Chondrocyte (in vitro differentiated cells): ENCODE measurements at regions not wholly inside any gene's neighbourhood (a gene's known extent, or its start where the extent isn't known, plus 50 kb on each side); places are given as distances from the start of the nearest gene placed in this dataset.

Experiments used
- DNase-seq: peaks from one replicate; pipeline ENCODE4 v3.0.0; 2021; ENCODE audit warnings: mixed read lengths, low spot score
- H3K27ac Mint-ChIP-seq: one replicate; pipeline ENCODE4 v1.8.0; 2021; ENCODE audit warnings: mild to moderate bottlenecking, moderate library complexity, mixed read lengths; ENCODE audit not compliant: unreplicated experiment
- H3K27me3 Mint-ChIP-seq: 2 replicates; pipeline ENCODE4 v1.8.0; 2021; ENCODE audit warnings: low read depth, mixed read lengths
- H3K36me3 Mint-ChIP-seq: 2 replicates; pipeline ENCODE4 v1.8.0; 2021; ENCODE audit warnings: low read depth, mixed read lengths
- H3K4me1 Mint-ChIP-seq: 2 replicates; pipeline ENCODE4 v1.8.0; 2021; ENCODE audit warnings: low read depth, mild to moderate bottlenecking, mixed read lengths
- H3K4me3 Mint-ChIP-seq: one replicate; pipeline ENCODE4 v1.8.0; 2021; ENCODE audit warnings: mild to moderate bottlenecking, moderate library complexity, mixed read lengths; ENCODE audit not compliant: unreplicated experiment
- H3K9me3 Mint-ChIP-seq: 2 replicates; pipeline ENCODE4 v1.8.0; 2021; ENCODE audit warnings: low read depth, mixed read lengths
- TF ChIP-seq, protein P1 (sequence below): fragments of 200-600 bp; sonication (generic); IDR thresholded peaks from 2 replicates; pipeline ENCODE4 v1.5.0; 2021; ENCODE audit warnings: antibody characterized with exemption, mild to moderate bottlenecking, moderate library complexity

DNA sequence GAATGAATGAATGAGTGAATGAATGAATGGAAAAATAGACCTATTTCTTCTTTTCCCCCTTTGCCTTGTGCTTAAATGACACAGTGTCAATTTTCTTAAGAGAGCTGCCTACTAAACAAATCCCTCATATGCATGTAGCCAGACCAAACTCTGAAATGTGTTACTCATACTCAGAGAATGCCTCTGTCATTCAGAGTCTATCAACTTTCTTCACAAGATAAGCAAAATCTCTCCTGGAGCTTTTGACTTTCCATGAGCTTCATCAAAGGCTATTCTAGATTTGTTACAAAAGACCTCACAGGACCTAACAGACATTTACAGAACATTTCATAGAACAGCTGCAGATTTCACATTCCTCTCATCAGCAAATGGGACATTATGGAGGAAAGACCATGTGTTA lies 275.7 kb upstream of the MSX2 start:
- Mint-ChIP-seq H3K4me1 (no peaks in the 10 kb centered on the region), H3K4me3 (no peak overlapping the region), H3K27me3 (peaks cover 10% of the 10 kb centered on the region), H3K9me3 (peaks cover 8% of the 10 kb centered on the region), H3K27ac (no peak overlapping the region), H3K36me3 (no peaks in the 10 kb centered on the region)
- TF ChIP-seq, protein P1, sequence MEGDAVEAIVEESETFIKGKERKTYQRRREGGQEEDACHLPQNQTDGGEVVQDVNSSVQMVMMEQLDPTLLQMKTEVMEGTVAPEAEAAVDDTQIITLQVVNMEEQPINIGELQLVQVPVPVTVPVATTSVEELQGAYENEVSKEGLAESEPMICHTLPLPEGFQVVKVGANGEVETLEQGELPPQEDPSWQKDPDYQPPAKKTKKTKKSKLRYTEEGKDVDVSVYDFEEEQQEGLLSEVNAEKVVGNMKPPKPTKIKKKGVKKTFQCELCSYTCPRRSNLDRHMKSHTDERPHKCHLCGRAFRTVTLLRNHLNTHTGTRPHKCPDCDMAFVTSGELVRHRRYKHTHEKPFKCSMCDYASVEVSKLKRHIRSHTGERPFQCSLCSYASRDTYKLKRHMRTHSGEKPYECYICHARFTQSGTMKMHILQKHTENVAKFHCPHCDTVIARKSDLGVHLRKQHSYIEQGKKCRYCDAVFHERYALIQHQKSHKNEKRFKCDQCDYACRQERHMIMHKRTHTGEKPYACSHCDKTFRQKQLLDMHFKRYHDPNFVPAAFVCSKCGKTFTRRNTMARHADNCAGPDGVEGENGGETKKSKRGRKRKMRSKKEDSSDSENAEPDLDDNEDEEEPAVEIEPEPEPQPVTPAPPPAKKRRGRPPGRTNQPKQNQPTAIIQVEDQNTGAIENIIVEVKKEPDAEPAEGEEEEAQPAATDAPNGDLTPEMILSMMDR = no peak
- no peak for DNase-seq

DNA sequence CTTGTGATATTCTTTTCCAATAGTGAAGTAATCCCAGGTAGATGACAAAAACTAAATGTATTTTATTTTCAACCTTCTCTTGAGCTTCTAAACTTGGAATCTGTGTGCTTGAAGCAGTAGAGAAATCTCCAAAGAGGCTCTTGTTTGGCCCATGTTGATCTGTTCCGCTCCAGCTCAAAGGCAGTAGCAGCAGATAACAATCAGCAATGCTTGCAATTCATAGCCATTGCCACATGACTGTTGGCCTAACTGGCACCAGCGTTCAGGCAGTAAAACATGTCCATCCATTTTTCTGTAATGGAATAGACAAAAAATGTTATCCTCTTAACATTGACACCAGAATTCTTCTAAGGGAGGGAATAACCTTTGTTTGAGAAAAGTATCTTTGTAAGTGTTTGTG lies 270.7 kb upstream of the MSX2 start:
- H3K27me3 Mint-ChIP-seq = peaks cover 20% of the 10 kb centered on the region
- TF ChIP-seq, protein P1 = no peak
- peaks cover 8% of the 10 kb centered on the region for H3K9me3 Mint-ChIP-seq
- no peak overlapping the region for H3K4me3 Mint-ChIP-seq
- no peak for DNase-seq
- H3K27ac Mint-ChIP-seq = no peak overlapping the region
- H3K4me1 Mint-ChIP-seq = no peaks in the 10 kb centered on the region
- peaks cover 2% of the 10 kb centered on the region for H3K36me3 Mint-ChIP-seq

DNA sequence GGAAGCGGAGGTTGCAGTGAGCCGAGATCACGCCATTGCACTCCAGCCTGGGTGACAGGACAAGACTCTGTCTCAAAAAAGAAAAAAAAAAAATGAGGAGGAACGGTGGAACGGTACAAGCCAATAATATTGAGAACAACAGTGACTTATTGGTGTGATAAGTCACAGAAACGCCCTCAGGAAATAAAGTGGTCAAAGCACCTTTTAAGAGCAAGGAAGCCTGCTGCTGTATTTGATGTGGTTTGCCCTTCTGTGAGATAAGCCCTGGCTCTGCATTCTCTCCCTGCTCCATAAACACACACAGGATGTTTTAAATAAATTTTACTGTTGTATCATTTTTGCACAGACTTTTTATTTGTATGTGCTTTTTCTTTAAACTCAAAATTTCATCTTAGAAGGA lies 269.9 kb upstream of the MSX2 start:
- TF ChIP-seq, protein P1 = no peak
- Mint-ChIP-seq H3K36me3 (peaks cover 2% of the 10 kb centered on the region), H3K27me3 (peaks cover 20% of the 10 kb centered on the region)

DNA sequence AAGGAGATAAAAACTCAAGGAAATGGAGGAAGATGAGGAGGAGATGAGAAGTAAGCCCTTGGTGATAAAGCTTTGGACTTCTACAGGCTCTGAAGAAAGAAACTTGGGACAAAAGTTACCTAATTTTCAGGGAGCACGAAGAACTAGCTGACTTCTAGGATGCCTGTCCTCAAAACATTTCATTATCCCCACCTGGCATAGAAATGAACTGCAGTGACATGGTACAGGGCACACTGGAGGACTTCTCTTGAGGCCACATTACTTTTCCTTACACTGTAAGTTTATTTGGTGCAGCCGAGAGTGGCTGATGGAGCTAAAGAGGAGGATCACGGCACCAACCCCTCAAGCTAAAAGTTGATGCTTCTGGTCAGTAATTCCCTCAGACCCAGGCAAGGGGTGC lies 269.5 kb upstream of the MSX2 start:
- H3K27ac Mint-ChIP-seq = no peak overlapping the region
- peaks cover 20% of the 10 kb centered on the region for H3K27me3 Mint-ChIP-seq
- peaks cover 2% of the 10 kb centered on the region for H3K36me3 Mint-ChIP-seq
- no peaks in the 10 kb centered on the region for H3K4me1 Mint-ChIP-seq
- H3K9me3 Mint-ChIP-seq = peaks cover 6% of the 10 kb centered on the region
- TF ChIP-seq, protein P1 = no peak
- no peak for DNase-seq
- H3K4me3 Mint-ChIP-seq = no peak overlapping the region

More for the DNA sequence above, 269.9 kb upstream of the MSX2 start:
- H3K27ac Mint-ChIP-seq = no peak overlapping the region
- DNase-seq = no peak
- no peak overlapping the region for H3K4me3 Mint-ChIP-seq
- peaks cover 8% of the 10 kb centered on the region for H3K9me3 Mint-ChIP-seq
- H3K4me1 Mint-ChIP-seq = no peaks in the 10 kb centered on the region

DNA sequence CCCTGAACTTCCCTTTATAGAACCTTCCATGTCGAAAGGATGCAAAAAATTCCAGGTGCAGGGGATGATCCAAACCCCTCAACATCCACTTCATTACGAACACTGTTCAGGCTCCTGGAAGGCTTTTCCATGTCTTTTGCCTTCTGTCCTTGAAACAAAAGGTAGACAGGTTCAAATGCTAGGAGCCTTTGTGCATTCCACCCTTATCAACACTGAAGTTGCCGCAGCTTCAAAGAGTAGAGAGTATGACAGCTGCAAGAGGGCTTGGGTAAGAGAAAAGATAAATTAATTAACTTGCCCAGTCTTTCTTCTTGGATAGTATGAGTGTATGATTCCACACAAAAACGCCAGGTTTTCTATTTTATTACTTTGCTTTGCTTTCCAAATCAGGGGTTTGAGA lies 269.1 kb upstream of the MSX2 start:
- peaks cover 23% of the 10 kb centered on the region for H3K27me3 Mint-ChIP-seq
- H3K4me3 Mint-ChIP-seq = no peak overlapping the region
- peaks cover 2% of the 10 kb centered on the region for H3K36me3 Mint-ChIP-seq
- DNase-seq = no peak
- TF ChIP-seq, protein P1 = no peak
- no peak overlapping the region for H3K27ac Mint-ChIP-seq
- no peaks in the 10 kb centered on the region for H3K4me1 Mint-ChIP-seq
- H3K9me3 Mint-ChIP-seq = peaks cover 3% of the 10 kb centered on the region
